ENCODE measurements at regions not wholly inside any gene's neighbourhood (a gene's known extent, or its start where the extent isn't known, plus 50 kb on each side); places are given as distances from the start of the nearest gene placed in this dataset.

GRCh38 chr13:72071713-72072112, 204.7 kb upstream of the DACH1 start:
- H3K4me3 ChIP-seq = no peak overlapping the region
- no peaks in the 10 kb centered on the region for H3K9me3 ChIP-seq
- DNase-seq (ENCODE audit: low spot score in 2 of 2) = no peak
- no peak overlapping the region for H3K27ac ChIP-seq
- H3K4me1 ChIP-seq = no peaks in the 10 kb centered on the region
- intact Hi-C loops (cut with DNase I; ENCODE audit: low total_unique reads) = no loop called here
- no peak for TF ChIP-seq CTCF (IDR thresholded peaks at IDR 0.05)
- TF ChIP-seq POLR2A (IDR thresholded peaks at IDR 0.05) = no peak
- TF ChIP-seq POLR2AphosphoS5 (IDR thresholded peaks at IDR 0.05) = no peak
- H3K27me3 ChIP-seq = no peaks in the 10 kb centered on the region
- H3K36me3 ChIP-seq = no peaks in the 10 kb centered on the region

GRCh38 chr13:72062566-72062965, 195.6 kb upstream of the DACH1 start:
- intact Hi-C loops (cut with DNase I; ENCODE audit: low total_unique reads) = no loop called here
- DNase-seq (ENCODE audit: low spot score in 2 of 2) = no peak
- H3K36me3 ChIP-seq = no peaks in the 10 kb centered on the region

GRCh38 chr13:72061613-72062012, 194.6 kb upstream of the DACH1 start:
- no peak for DNase-seq (ENCODE audit: low spot score in 2 of 2)
- Histone ChIP-seq H3K4me3 (no peak overlapping the region), H3K27ac (no peak overlapping the region), H3K4me1 (no peaks in the 10 kb centered on the region), H3K36me3 (no peaks in the 10 kb centered on the region), H3K9me3 (peaks cover 0 to 9% of the 10 kb centered on the region in 2 donors), H3K27me3 (no peaks in the 10 kb centered on the region)
- intact Hi-C loops (cut with DNase I; ENCODE audit: low total_unique reads) = no loop called here
- TF ChIP-seq POLR2AphosphoS5 (IDR thresholded peaks at IDR 0.05) (no peak), CTCF (IDR thresholded peaks at IDR 0.05) (no peak), POLR2A (IDR thresholded peaks at IDR 0.05) (no peak)

More at GRCh38 chr13:72062566-72062965, 195.6 kb upstream of the DACH1 start:
- H3K4me3 ChIP-seq = no peak overlapping the region
- no peaks in the 10 kb centered on the region for H3K27me3 ChIP-seq
- no peak overlapping the region for H3K27ac ChIP-seq
- peaks cover 0 to 9% of the 10 kb centered on the region in 2 donors for H3K9me3 ChIP-seq
- H3K4me1 ChIP-seq = no peaks in the 10 kb centered on the region
- TF ChIP-seq CTCF (IDR thresholded peaks at IDR 0.05) = no peak

GRCh38 chr13:72050251-72050650, 183.2 kb upstream of the DACH1 start:
- TF ChIP-seq CTCF (IDR thresholded peaks at IDR 0.05) (no peak), POLR2AphosphoS5 (IDR thresholded peaks at IDR 0.05) (no peak), POLR2A (IDR thresholded peaks at IDR 0.05) (no peak)
- H3K4me3 ChIP-seq = no peak overlapping the region
- H3K27me3 ChIP-seq = no peaks in the 10 kb centered on the region
- H3K36me3 ChIP-seq = no peaks in the 10 kb centered on the region
- intact Hi-C loops (cut with DNase I; ENCODE audit: low total_unique reads) = no loop called here
- DNase-seq (ENCODE audit: low spot score in 2 of 2) = no peak
- no peak overlapping the region for H3K27ac ChIP-seq
- H3K4me1 ChIP-seq = no peaks in the 10 kb centered on the region
- H3K9me3 ChIP-seq = no peaks in the 10 kb centered on the region

GRCh38 chr13:72043366-72043765, 176.4 kb upstream of the DACH1 start:
- Histone ChIP-seq H3K27me3 (no peaks in the 10 kb centered on the region), H3K4me1 (no peaks in the 10 kb centered on the region), H3K4me3 (no peak overlapping the region), H3K9me3 (no peaks in the 10 kb centered on the region), H3K36me3 (no peaks in the 10 kb centered on the region), H3K27ac (no peak overlapping the region)
- TF ChIP-seq POLR2AphosphoS5 (IDR thresholded peaks at IDR 0.05) (no peak), POLR2A (IDR thresholded peaks at IDR 0.05) (no peak), CTCF (IDR thresholded peaks at IDR 0.05) (no peak)
- intact Hi-C loops (cut with DNase I; ENCODE audit: low total_unique reads) = no loop called here
- no peak for DNase-seq (ENCODE audit: low spot score in 2 of 2)
